ENCODE measurements at regions not wholly inside any gene's neighbourhood (a gene's known extent, or its start where the extent isn't known, plus 50 kb on each side); places are given as distances from the start of the nearest gene placed in this dataset.

GRCh38 chr5:58149345-58149744, 310.5 kb downstream of the PLK2 start:
- no peak overlapping the region for H3K27ac ChIP-seq (ENCODE audit: low read depth, low read length, poor library complexity, severe bottlenecking)
- CTCF ChIA-PET: no interaction called here
- no TSS peak for BruUV-seq (replicated peaks)

GRCh38 chr5:58148254-58148775, 311.6 kb downstream of the PLK2 start:
- H3K27ac ChIP-seq (ENCODE audit: low read depth, low read length, poor library complexity, severe bottlenecking): no peak overlapping the region
- H3K36me3 ChIP-seq (ENCODE audit: insufficient read depth, low read length, poor library complexity, severe bottlenecking): no peaks in the 10 kb centered on the region
- no TSS peak for BruUV-seq (replicated peaks)
- CTCF ChIA-PET: no interaction called here
- no peaks in the 10 kb centered on the region for H3K4me1 ChIP-seq (ENCODE audit: insufficient read depth, low read length, poor library complexity, severe bottlenecking)
- no peak overlapping the region for H3K4me3 ChIP-seq (ENCODE audit: low read depth, low read length, poor library complexity, severe bottlenecking)
- no peaks in the 10 kb centered on the region for H3K27me3 ChIP-seq (replicated peaks; ENCODE audit: insufficient read depth, low read depth, low read length, poor library complexity)
- no peak for TF ChIP-seq EZH2 (IDR thresholded peaks at IDR 0.05; ENCODE audit: borderline replicate concordance, low read depth, low read length, poor library complexity, severe bottlenecking)
- TF ChIP-seq, protein P1, sequence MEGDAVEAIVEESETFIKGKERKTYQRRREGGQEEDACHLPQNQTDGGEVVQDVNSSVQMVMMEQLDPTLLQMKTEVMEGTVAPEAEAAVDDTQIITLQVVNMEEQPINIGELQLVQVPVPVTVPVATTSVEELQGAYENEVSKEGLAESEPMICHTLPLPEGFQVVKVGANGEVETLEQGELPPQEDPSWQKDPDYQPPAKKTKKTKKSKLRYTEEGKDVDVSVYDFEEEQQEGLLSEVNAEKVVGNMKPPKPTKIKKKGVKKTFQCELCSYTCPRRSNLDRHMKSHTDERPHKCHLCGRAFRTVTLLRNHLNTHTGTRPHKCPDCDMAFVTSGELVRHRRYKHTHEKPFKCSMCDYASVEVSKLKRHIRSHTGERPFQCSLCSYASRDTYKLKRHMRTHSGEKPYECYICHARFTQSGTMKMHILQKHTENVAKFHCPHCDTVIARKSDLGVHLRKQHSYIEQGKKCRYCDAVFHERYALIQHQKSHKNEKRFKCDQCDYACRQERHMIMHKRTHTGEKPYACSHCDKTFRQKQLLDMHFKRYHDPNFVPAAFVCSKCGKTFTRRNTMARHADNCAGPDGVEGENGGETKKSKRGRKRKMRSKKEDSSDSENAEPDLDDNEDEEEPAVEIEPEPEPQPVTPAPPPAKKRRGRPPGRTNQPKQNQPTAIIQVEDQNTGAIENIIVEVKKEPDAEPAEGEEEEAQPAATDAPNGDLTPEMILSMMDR (conservative IDR thresholded peaks at IDR 0.05; ENCODE audit: low read depth, low read length): no peak
- intact Hi-C loops (cut with micrococcal nuclease; ENCODE audit: unreplicated experiment): no loop called here
- DNase-seq (ENCODE audit: low spot score): no peak
- POLR2A ChIA-PET (ENCODE audit: low non-redundant PET): no interaction called here
- H3K9me3 ChIP-seq (ENCODE audit: low read depth, low read length, poor library complexity, severe bottlenecking): peaks cover 4% of the 10 kb centered on the region

More at GRCh38 chr5:58149345-58149744, 310.5 kb downstream of the PLK2 start:
- no peak overlapping the region for H3K4me3 ChIP-seq (ENCODE audit: low read depth, low read length, poor library complexity, severe bottlenecking)
- POLR2A ChIA-PET (ENCODE audit: low non-redundant PET): no interaction called here
- H3K9me3 ChIP-seq (ENCODE audit: low read depth, low read length, poor library complexity, severe bottlenecking): peaks cover 4% of the 10 kb centered on the region
- H3K4me1 ChIP-seq (ENCODE audit: insufficient read depth, low read length, poor library complexity, severe bottlenecking): no peaks in the 10 kb centered on the region
- H3K36me3 ChIP-seq (ENCODE audit: insufficient read depth, low read length, poor library complexity, severe bottlenecking): no peaks in the 10 kb centered on the region
- TF ChIP-seq, protein P1 (conservative IDR thresholded peaks at IDR 0.05; ENCODE audit: low read depth, low read length): no peak
- no peak for TF ChIP-seq EZH2 (IDR thresholded peaks at IDR 0.05; ENCODE audit: borderline replicate concordance, low read depth, low read length, poor library complexity, severe bottlenecking)
- no peaks in the 10 kb centered on the region for H3K27me3 ChIP-seq (replicated peaks; ENCODE audit: insufficient read depth, low read depth, low read length, poor library complexity)
- no peak for DNase-seq (ENCODE audit: low spot score)
- intact Hi-C loops (cut with micrococcal nuclease; ENCODE audit: unreplicated experiment): no loop called here

DNA sequence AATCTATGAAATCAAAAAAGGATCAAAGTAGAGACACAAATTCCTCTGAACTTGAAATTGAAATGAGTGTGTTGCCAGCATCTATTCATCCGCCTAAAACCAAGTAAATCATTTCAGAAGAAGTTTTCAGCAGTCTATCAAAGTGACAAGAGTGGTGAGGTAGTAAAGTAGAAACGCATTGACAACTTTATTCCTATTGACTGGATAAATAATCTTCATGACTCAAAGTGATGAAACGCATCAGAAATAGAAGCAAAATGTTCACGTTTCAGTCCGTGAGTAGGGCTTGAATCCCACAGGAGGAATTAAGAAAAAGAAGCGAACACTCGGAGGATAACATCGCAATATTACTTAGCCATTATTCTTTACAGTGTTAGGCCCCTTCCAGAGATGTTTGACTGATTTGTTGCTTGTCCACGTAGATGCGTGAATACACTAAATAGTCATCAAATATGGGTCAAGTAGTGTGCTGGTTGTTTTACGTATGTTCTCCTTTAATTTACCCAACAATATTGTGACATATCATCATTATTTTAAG, 314.4 kb downstream of the PLK2 start:
- Histone ChIP-seq H3K27ac (ENCODE audit: low read depth, low read length, poor library complexity, severe bottlenecking) (no peak overlapping the region), H3K9me3 (ENCODE audit: low read depth, low read length, poor library complexity, severe bottlenecking) (no peaks in the 10 kb centered on the region), H3K4me3 (ENCODE audit: low read depth, low read length, poor library complexity, severe bottlenecking) (no peak overlapping the region), H3K4me1 (ENCODE audit: insufficient read depth, low read length, poor library complexity, severe bottlenecking) (no peaks in the 10 kb centered on the region), H3K36me3 (ENCODE audit: insufficient read depth, low read length, poor library complexity, severe bottlenecking) (no peaks in the 10 kb centered on the region), H3K27me3 (replicated peaks; ENCODE audit: insufficient read depth, low read depth, low read length, poor library complexity) (peaks cover 4% of the 10 kb centered on the region)
- DNase-seq (ENCODE audit: low spot score): no peak
- no peak for TF ChIP-seq EZH2 (IDR thresholded peaks at IDR 0.05; ENCODE audit: borderline replicate concordance, low read depth, low read length, poor library complexity, severe bottlenecking)
- TF ChIP-seq, protein P1 (conservative IDR thresholded peaks at IDR 0.05; ENCODE audit: low read depth, low read length): no peak
- ChIA-PET POLR2A (ENCODE audit: low non-redundant PET) (no interaction called here), CTCF (no interaction called here)
- BruUV-seq (replicated peaks): no TSS peak
- intact Hi-C loops (cut with micrococcal nuclease; ENCODE audit: unreplicated experiment): no loop called here
